H1 (cell line): ENCODE measurements at regions not wholly inside any gene's neighbourhood (a gene's known extent, or its start where the extent isn't known, plus 50 kb on each side); places are given as distances from the start of the nearest gene placed in this dataset.

Experiments used
- CTCF ChIA-PET: fragments of 300-600 bp; sonication (Branson Sonifier 250); formaldehyde crosslinking; loops from one replicate; lab custom pipeline; 2021; ENCODE audit not compliant: partially characterized antibody; lab: Charles Lee
- POLR2A ChIA-PET: fragments of 300-600 bp; sonication (Branson Sonifier 250); formaldehyde crosslinking; loops from one replicate; lab custom pipeline; 2021; ENCODE audit warnings: inconsistent platforms; ENCODE audit not compliant: partially characterized antibody; lab: Charles Lee
- DNase-seq, 2 experiments: peaks; one replicate each; pipeline versions ENCODE4 v3.0.0 to v3.0.0-alpha.2; 2010 to 2022; ENCODE audit warnings: low spot score in 2 of 2, low read depth in 1 of 2, mixed read lengths in 1 of 2
- FAIRE-seq: peaks from 2 replicates; lab custom pipeline; 2011; peaks lifted over from hg19 to GRCh38; lab: Jason Lieb, UNC
- H2AFZ ChIP-seq: 2 replicates; pipeline ENCODE4 v1.8.1; 2012; ENCODE audit warnings: low read length, inconsistent platforms
- H2AK5ac ChIP-seq: 2 replicates; pipeline ENCODE4 v1.6.1; 2013; ENCODE audit warnings: low read depth, low read length
- H2BK120ac ChIP-seq: replicated peaks from 2 replicates; pipeline ENCODE3; 2013; ENCODE audit warnings: low read depth, low read length, inconsistent platforms
- H2BK12ac ChIP-seq: 2 replicates; pipeline ENCODE4 v1.6.1; 2013; ENCODE audit warnings: low read depth, low read length
- H2BK15ac ChIP-seq: 2 replicates; pipeline ENCODE4 v1.6.1; 2013; ENCODE audit warnings: low read length
- H2BK20ac ChIP-seq: 2 replicates; pipeline ENCODE4 v1.6.1; 2013; ENCODE audit warnings: low read length
- H2BK5ac ChIP-seq: 2 replicates; pipeline ENCODE4 v1.6.1; 2013; ENCODE audit warnings: low read depth, low read length
- H3K14ac ChIP-seq: 2 replicates; pipeline ENCODE4 v1.6.1; 2013; ENCODE audit warnings: inconsistent platforms; ENCODE audit not compliant: insufficient read length
- H3K18ac ChIP-seq: 2 replicates; pipeline ENCODE4 v1.6.1; 2013; ENCODE audit warnings: low read length; ENCODE audit errors: extremely low read depth
- H3K23ac ChIP-seq: 2 replicates; pipeline ENCODE4 v1.6.1; 2013; ENCODE audit warnings: inconsistent platforms; ENCODE audit not compliant: insufficient read length
- H3K23me2 ChIP-seq: 2 replicates; pipeline ENCODE4 v1.6.1; 2013; ENCODE audit warnings: low read depth, low read length
- H3K27ac ChIP-seq: 2 replicates; pipeline ENCODE4 v1.6.1; 2011; ENCODE audit warnings: low read depth, low read length, inconsistent platforms
- H3K27me3 ChIP-seq, 4 experiments: replicated peaks in 1 of 4; 1 replicate in 1 of 4; 2 replicates in 3 of 4; pipeline versions ENCODE4 v1.6.1 to v1.8.1; 2011 to 2013; ENCODE audit warnings: low read length in 3 of 4, mild to moderate bottlenecking in 3 of 4, inconsistent platforms in 2 of 4, mixed read lengths in 2 of 4, moderate library complexity in 1 of 4; ENCODE audit not compliant: control insufficient read depth in 3 of 4, insufficient read depth in 3 of 4; ENCODE audit errors: extremely low read depth in 1 of 4
- H3K36me3 ChIP-seq, 4 experiments: 2 replicates each; pipeline versions ENCODE4 v1.6.1 to v1.8.1; 2011 to 2013; ENCODE audit warnings: mild to moderate bottlenecking in 4 of 4, low read length in 3 of 4, moderate library complexity in 2 of 4, control low read depth in 1 of 4, inconsistent platforms in 1 of 4; ENCODE audit not compliant: insufficient read depth in 4 of 4, control insufficient read depth in 2 of 4
- H3K4ac ChIP-seq: replicated peaks from 2 replicates; pipeline ENCODE3; 2013; ENCODE audit warnings: low read length, low read depth, mixed read lengths, inconsistent platforms; ENCODE audit not compliant: insufficient read length
- H3K4me1 ChIP-seq, 4 experiments: replicated peaks in 1 of 4; 1 replicate in 1 of 4; 2 replicates in 3 of 4; pipeline versions ENCODE4 v1.6.1 to v1.8.1; 2011 to 2013; ENCODE audit warnings: low read length in 3 of 4, inconsistent platforms in 2 of 4, mixed read lengths in 1 of 4; ENCODE audit not compliant: insufficient read depth in 4 of 4, control insufficient read depth in 3 of 4
- H3K4me2 ChIP-seq, 2 experiments: 2 replicates each; pipeline versions ENCODE4 v1.6.1 to v1.8.1; 2011 to 2013; ENCODE audit warnings: low read depth in 2 of 2, low read length in 2 of 2, control low read depth in 1 of 2, inconsistent platforms in 1 of 2, mild to moderate bottlenecking in 1 of 2; ENCODE audit not compliant: insufficient read depth in 1 of 2
- H3K4me3 ChIP-seq, 4 experiments: fragments of 200-600, 300-600 bp in 1 of 4; sonication (generic), shearing (Covaris generic), sonication (Bioruptor Twin) in 1 of 4; 2 replicates each; pipeline versions ENCODE4 v1.5.1 to v1.8.1; 2011 to 2016; ENCODE audit warnings: low read length in 4 of 4, low read depth in 3 of 4, control low read depth in 2 of 4, inconsistent platforms in 2 of 4, mild to moderate bottlenecking in 2 of 4, mixed read lengths in 1 of 4, moderate library complexity in 1 of 4; ENCODE audit not compliant: insufficient read depth in 2 of 4; ENCODE audit errors: extremely low read depth in 1 of 4
- H3K56ac ChIP-seq: replicated peaks from 2 replicates; pipeline ENCODE3; 2013; ENCODE audit warnings: low read depth, mild to moderate bottlenecking, mixed read lengths, low read length, inconsistent platforms; ENCODE audit not compliant: insufficient read length
- H3K79me1 ChIP-seq: 2 replicates; pipeline ENCODE4 v1.6.1; 2013; ENCODE audit warnings: low read depth, low read length, control low read depth
- H3K79me2 ChIP-seq, 2 experiments: 2 replicates each; pipeline versions ENCODE4 v1.6.1 to v1.8.1; 2012 to 2013; ENCODE audit warnings: low read length in 2 of 2, mild to moderate bottlenecking in 2 of 2, inconsistent platforms in 1 of 2; ENCODE audit not compliant: insufficient read depth in 2 of 2, control insufficient read depth in 1 of 2
- H3K9ac ChIP-seq, 4 experiments: replicated peaks in 1 of 4; 1 replicate in 1 of 4; 2 replicates in 3 of 4; pipeline versions ENCODE4 v1.6.1 to v1.8.1; 2011 to 2013; ENCODE audit warnings: low read depth in 3 of 4, low read length in 3 of 4, control low read depth in 2 of 4, mild to moderate bottlenecking in 2 of 4, moderate library complexity in 2 of 4, inconsistent platforms in 1 of 4; ENCODE audit errors: extremely low read depth in 1 of 4
- H3K9me3 ChIP-seq, 2 experiments: 2 replicates each; pipeline versions ENCODE4 v1.6.1 to v1.8.1; 2012 to 2013; ENCODE audit warnings: mild to moderate bottlenecking in 2 of 2, moderate library complexity in 2 of 2, control low read depth in 1 of 2, inconsistent platforms in 1 of 2, low read depth in 1 of 2, low read length in 1 of 2, mixed read lengths in 1 of 2; ENCODE audit not compliant: insufficient read depth in 2 of 2
- H4K20me1 ChIP-seq, 2 experiments: replicated peaks in 1 of 2; 2 replicates each; pipeline versions ENCODE3 to v1.8.1; 2011 to 2013; ENCODE audit warnings: inconsistent platforms in 2 of 2, low read length in 2 of 2, mild to moderate bottlenecking in 1 of 2; ENCODE audit not compliant: insufficient read depth in 2 of 2, control insufficient read depth in 1 of 2
- H4K5ac ChIP-seq: 2 replicates; pipeline ENCODE4 v1.6.1; 2013; ENCODE audit warnings: low read length, low read depth, mixed read lengths, inconsistent platforms; ENCODE audit not compliant: insufficient read length
- H4K8ac ChIP-seq: 2 replicates; pipeline ENCODE4 v1.8.0; 2013; ENCODE audit warnings: mild to moderate bottlenecking, moderate library complexity, low read length, inconsistent platforms; ENCODE audit not compliant: insufficient read depth; ENCODE audit errors: extremely low read depth
- H4K91ac ChIP-seq: replicated peaks from 2 replicates; pipeline ENCODE3; 2013; ENCODE audit warnings: low read length, mixed read lengths, inconsistent platforms; ENCODE audit not compliant: insufficient read length
- CHD2 ChIP-seq: IDR thresholded peaks from 2 replicates; pipeline ENCODE4 v1.6.1; 2012; ENCODE audit warnings: low read length, improper control_type of control experiment
- FOSL1 ChIP-seq: IDR thresholded peaks from 2 replicates; pipeline ENCODE4 v1.6.1; 2011; ENCODE audit warnings: mild to moderate bottlenecking, low read depth, low read length, moderate library complexity; ENCODE audit not compliant: insufficient read depth
- GTF2F1 ChIP-seq: IDR thresholded peaks from 2 replicates; pipeline ENCODE4 v1.6.1; 2012; ENCODE audit warnings: low read depth, low read length, improper control_type of control experiment, borderline replicate concordance
- NANOG ChIP-seq: IDR thresholded peaks from 2 replicates; pipeline ENCODE4 v1.6.1; 2011; ENCODE audit warnings: low read length, low read depth, mild to moderate bottlenecking, inconsistent platforms; ENCODE audit not compliant: insufficient read depth, poor library complexity, severe bottlenecking
- NRF1 ChIP-seq: IDR thresholded peaks from 2 replicates; pipeline ENCODE4 v1.6.1; 2011; ENCODE audit warnings: mild to moderate bottlenecking, low read depth, low read length, improper control_type of control experiment
- RAD21 ChIP-seq, 2 experiments: IDR thresholded peaks in 1 of 2; conservative IDR thresholded peaks in 1 of 2; 2 replicates each; pipeline ENCODE4 v1.6.1; 2011; ENCODE audit warnings: low read depth in 2 of 2, low read length in 2 of 2, improper control_type of control experiment in 1 of 2, inconsistent platforms in 1 of 2, mild to moderate bottlenecking in 1 of 2, moderate library complexity in 1 of 2
- RXRA ChIP-seq: IDR thresholded peaks from 2 replicates; pipeline ENCODE4 v1.6.1; 2011; ENCODE audit warnings: low read depth, mild to moderate bottlenecking, low read length, moderate library complexity; ENCODE audit not compliant: insufficient read depth
- SIX5 ChIP-seq: IDR thresholded peaks from 2 replicates; pipeline ENCODE4 v1.6.1; 2011; ENCODE audit warnings: mild to moderate bottlenecking, low read depth, low read length
- SP2 ChIP-seq: IDR thresholded peaks from 2 replicates; pipeline ENCODE4 v1.6.1; 2012; ENCODE audit warnings: mild to moderate bottlenecking, low read length, inconsistent platforms
- TAF1 ChIP-seq: IDR thresholded peaks from 2 replicates; pipeline ENCODE4 v1.6.1; 2011; ENCODE audit warnings: mild to moderate bottlenecking, low read depth, low read length
- TBP ChIP-seq: IDR thresholded peaks from 2 replicates; pipeline ENCODE4 v1.6.1; 2011; ENCODE audit warnings: low read depth, low read length, improper control_type of control experiment
- TEAD4 ChIP-seq: IDR thresholded peaks from 2 replicates; pipeline ENCODE4 v1.6.1; 2012; ENCODE audit warnings: low read depth, low read length, inconsistent platforms, mixed read lengths
- TF ChIP-seq, protein P1 (sequence below): IDR thresholded peaks from 2 replicates; pipeline ENCODE4 v1.6.1; 2012; ENCODE audit warnings: inconsistent platforms

DNA sequence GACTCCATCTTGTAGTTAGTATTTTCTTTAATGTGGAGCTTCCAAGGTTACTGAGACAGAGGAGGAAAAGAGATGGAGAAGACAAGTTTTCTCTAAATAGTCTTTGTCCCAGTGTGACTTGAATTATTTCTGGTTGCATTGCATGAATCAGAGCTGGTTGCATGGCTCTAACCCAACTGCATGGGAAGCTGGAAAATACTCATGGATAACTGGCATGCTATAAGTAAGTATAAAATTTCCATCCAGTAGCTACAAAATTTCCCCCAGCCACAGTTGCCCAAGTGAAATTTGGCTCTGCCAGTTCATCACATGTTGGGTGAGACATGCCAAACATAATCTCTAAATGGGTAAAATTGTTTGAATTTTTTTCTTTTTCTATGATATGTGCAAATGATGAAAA is 1161.5 kb downstream of the CDH11 start:
- no peak overlapping the region for H3K14ac ChIP-seq
- TF ChIP-seq SP2 (no peak), RAD21 (IDR thresholded peaks at IDR 0.05 in 1 of 2, conservative IDR thresholded peaks at IDR 0.05 in 1 of 2; ENCODE audit: low read depth in 2 of 2, low read length in 2 of 2) (no peak), FOSL1 (no peak), TEAD4 (no peak), TAF1 (no peak), CHD2 (no peak), NANOG (no peak), NRF1 (no peak), RXRA (no peak), GTF2F1 (no peak), TBP (no peak), SIX5 (no peak)
- TF ChIP-seq, protein P1, sequence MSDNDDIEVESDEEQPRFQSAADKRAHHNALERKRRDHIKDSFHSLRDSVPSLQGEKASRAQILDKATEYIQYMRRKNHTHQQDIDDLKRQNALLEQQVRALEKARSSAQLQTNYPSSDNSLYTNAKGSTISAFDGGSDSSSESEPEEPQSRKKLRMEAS: no peak
- no peaks in the 10 kb centered on the region for H3K36me3 ChIP-seq
- H3K4ac ChIP-seq: no peak overlapping the region
- H3K4me1 ChIP-seq: no peaks in the 10 kb centered on the region
- H3K9me3 ChIP-seq: no peaks in the 10 kb centered on the region
- CTCF ChIA-PET: no interaction called here
- no peak overlapping the region for H3K4me3 ChIP-seq
- H3K27me3 ChIP-seq: no peaks in the 10 kb centered on the region
- H4K91ac ChIP-seq: no peak overlapping the region
- no peak overlapping the region for H3K23ac ChIP-seq
- no peak overlapping the region for H3K9ac ChIP-seq
- H3K4me2 ChIP-seq: no peak overlapping the region
- H4K5ac ChIP-seq: no peak overlapping the region
- H2BK5ac ChIP-seq: no peak overlapping the region
- H4K20me1 ChIP-seq: no peaks in the 10 kb centered on the region
- FAIRE-seq: no peak
- no peaks in the 10 kb centered on the region for H3K23me2 ChIP-seq
- H2AFZ ChIP-seq: no peak overlapping the region
- POLR2A ChIA-PET: no interaction called here
- H2AK5ac ChIP-seq: no peak overlapping the region
- no peak overlapping the region for H2BK15ac ChIP-seq
- H2BK120ac ChIP-seq: no peak overlapping the region
- DNase-seq: no peak
- no peak overlapping the region for H4K8ac ChIP-seq
- H2BK12ac ChIP-seq: no peak overlapping the region
- no peak overlapping the region for H2BK20ac ChIP-seq
- H3K79me2 ChIP-seq: no peaks in the 10 kb centered on the region
- H3K79me1 ChIP-seq: no peaks in the 10 kb centered on the region
- H3K56ac ChIP-seq: no peak overlapping the region
- H3K27ac ChIP-seq: no peak overlapping the region
- H3K18ac ChIP-seq: no peak overlapping the region
